HEK293 (cell line): ENCODE measurements at regions not wholly inside any gene's neighbourhood (a gene's known extent, or its start where the extent isn't known, plus 50 kb on each side); places are given as distances from the start of the nearest gene placed in this dataset.

Experiments
- CTCF ChIP-seq: fragments of 450-650 bp; formaldehyde crosslinking; IDR thresholded peaks from 2 replicates; pipeline ENCODE4 v1.5.1; 2016; ENCODE audit warnings: missing biosample characterization, missing genetic modification characterization
- PRDM1 ChIP-seq: fragments of 450-650 bp; formaldehyde crosslinking; IDR thresholded peaks from 2 replicates; pipeline ENCODE4; 2016; ENCODE audit warnings: missing biosample characterization, missing genetic modification characterization
- SP3 ChIP-seq: fragments of 450-650 bp; formaldehyde crosslinking; IDR thresholded peaks from 2 replicates; pipeline ENCODE4 v1.5.1; 2016; ENCODE audit warnings: missing biosample characterization, missing genetic modification characterization
- ZBTB44 ChIP-seq: fragments of 450-650 bp; IDR thresholded peaks from 2 replicates; pipeline ENCODE4 v1.5.1; 2018; ENCODE audit warnings: missing biosample characterization, mild to moderate bottlenecking, missing genetic modification characterization
- ZNF184 ChIP-seq: fragments of 450-650 bp; IDR thresholded peaks from 2 replicates; pipeline ENCODE4 v1.5.1; 2018; ENCODE audit warnings: missing biosample characterization, mild to moderate bottlenecking, missing genetic modification characterization
- ZNF354C ChIP-seq: fragments of 450-650 bp; formaldehyde crosslinking; IDR thresholded peaks from 2 replicates; pipeline ENCODE4 v1.5.1; 2016; ENCODE audit warnings: missing biosample characterization, missing genetic modification characterization, low read depth, borderline replicate concordance
- ZNF707 ChIP-seq: fragments of 450-650 bp; formaldehyde crosslinking; IDR thresholded peaks from 2 replicates; pipeline ENCODE4 v1.5.1; 2016; ENCODE audit warnings: missing biosample characterization, missing genetic modification characterization
- ZSCAN16 ChIP-seq: fragments of 450-650 bp; formaldehyde crosslinking; IDR thresholded peaks from 2 replicates; pipeline ENCODE4 v1.5.1; 2016; ENCODE audit warnings: missing biosample characterization, missing genetic modification characterization

GRCh38 chr6:170039156-170040114, 251.4 kb downstream of the DLL1 start:
- no peak for TF ChIP-seq PRDM1 (tag by site-specific recombination)
- no peak for TF ChIP-seq CTCF (tag by site-specific recombination)
- no peak for TF ChIP-seq ZSCAN16
- no peak for TF ChIP-seq ZNF354C (tag by site-specific recombination)
- TF ChIP-seq SP3: no peak
- no peak for TF ChIP-seq ZNF707 (tag by site-specific recombination)
- no peak for TF ChIP-seq ZBTB44 (tag by site-specific recombination)
- TF ChIP-seq ZNF184 (tag by site-specific recombination): no peak
